Heart left ventricle (tissue), 16 donors: ENCODE measurements at regions not wholly inside any gene's neighbourhood (a gene's known extent, or its start where the extent isn't known, plus 50 kb on each side); places are given as distances from the start of the nearest gene placed in this dataset.

Experiments used
- ATAC-seq, 4 donors: fragments of 200-7000 bp; cut with Tn5 transposase; one replicate each; pipeline ENCODE4 v1.9.1; 2020 to 2022; ENCODE audit warnings: moderate library complexity in 4 of 4, mild to moderate bottlenecking in 3 of 4, moderate number of reproducible peaks in 1 of 4
- DNase-seq, 5 donors: peaks; one replicate each; pipeline ENCODE4 v3.0.0-alpha.2; 2020
- H3K27ac ChIP-seq, 12 donors: fragments of 200-600 bp; sonication (generic) in 4 of 12; one replicate each; pipeline versions ENCODE4 v1.5.0 to v1.8.0; 2016 to 2022; ENCODE audit warnings: mild to moderate bottlenecking in 2 of 12
- H3K27me3 ChIP-seq, 9 donors: fragments of 200-600 bp; sonication (generic) in 2 of 9; one replicate each; pipeline versions ENCODE4 v1.5.1 to v1.8.0; 2016 to 2022; ENCODE audit warnings: mild to moderate bottlenecking in 3 of 9
- H3K36me3 ChIP-seq, 9 donors: fragments of 200-600 bp; sonication (generic) in 2 of 9; one replicate each; pipeline versions ENCODE4 v1.5.0 to v1.8.0; 2018 to 2022; ENCODE audit warnings: mild to moderate bottlenecking in 2 of 9
- H3K4me1 ChIP-seq, 12 donors: fragments of 200-600 bp; sonication (generic) in 4 of 12; one replicate each; pipeline versions ENCODE4 v1.5.0 to v1.8.0; 2016 to 2022; ENCODE audit warnings: mild to moderate bottlenecking in 3 of 12
- H3K4me3 ChIP-seq, 12 donors: fragments of 200-600 bp; sonication (generic) in 4 of 12; one replicate each; pipeline versions ENCODE4 v1.5.0 to v1.8.0; 2017 to 2022; ENCODE audit warnings: mild to moderate bottlenecking in 9 of 12, moderate library complexity in 4 of 12
- H3K9me3 ChIP-seq, 12 donors: fragments of 200-600 bp; sonication (generic) in 4 of 12; one replicate each; pipeline versions ENCODE4 v1.5.0 to v1.8.0; 2016 to 2022; ENCODE audit warnings: mild to moderate bottlenecking in 1 of 12
- CTCF ChIP-seq, 12 donors: fragments of 200-600 bp; sonication (generic) in 4 of 12; IDR thresholded peaks; one replicate each; pipeline versions ENCODE4 v1.5.0 to v1.8.0; 2018 to 2022; ENCODE audit warnings: antibody characterized with exemption in 12 of 12, mild to moderate bottlenecking in 5 of 12
- POLR2A ChIP-seq, 2 donors: fragments of 450-650 bp; IDR thresholded peaks; one replicate each; pipeline ENCODE4 v1.6.1; 2017; ENCODE audit warnings: antibody characterized with exemption in 2 of 2, mild to moderate bottlenecking in 2 of 2, moderate library complexity in 2 of 2
- WGBS, 4 donors: extraction: QIAGEN DNeasy Blood & Tissue Kit in 2 of 4; methylation state at CpG; one replicate each; pipeline versions ENCODE4 v1.1.5 to v1.1.7; 2013 to 2018; 5-methylcytosine and 5-hydroxymethylcytosine counted together
- intact Hi-C, 10 donors: fragments of 100-400 bp; cut with DNase I; formaldehyde crosslinking; loops; one replicate each; pipeline versions ENCODE4 v1.11.1 to v1.14.2; 2022
- donor health status: ischemic (EF 13 %, LVEDD 7.1; RV severe dilation, severe dysfunction).
- donor health status: healthy with polysubstance abuse.
- donor health status: DM: no; HTN: yes; CAD: no.
- donor health status: DM: no; HTN: no; CAD: no.
- donor health status: ischemic (EF 25% LVEDD 6.9; RV normal size, moderate dysfunction).
- donor health status: ischemic (EF 25% LVEDD 5.7; RV mildly dilated, moderate dysfunction).
- donor health status: healthy.
- donor health status: DM: yes; HTN: yes; CAD: no.
- donor health status: ischemic (EF 35%, LVEDD 5.7; RV mildly dilated, moderate dysfunction).
- donor health status: nonischemic (EF 11% LVEDD 7.7; RV severe dilation, severe dysfunction).
- donor health status: DM: yes; HTN: yes; CAD: no.
- donor health status: PGD.
- donor health status: ischemic (EF 29% LVEDD 5.4; RV normal size, mild dysfunction).
- donor health status: nonischemic (EF 23%, LVEDD 6.1; RV moderate dilation, normal function).

GRCh38 chr5:97839341-97840086, 656.5 kb upstream of the RIOK2 start:
- H3K27me3 ChIP-seq = no peaks in the 10 kb centered on the region
- ATAC-seq = no peak
- H3K9me3 ChIP-seq = no peaks in the 10 kb centered on the region
- DNase-seq = no peak
- no peaks in the 10 kb centered on the region for H3K36me3 ChIP-seq
- TF ChIP-seq POLR2A (IDR thresholded peaks at IDR 0.05) (no peak), CTCF (IDR thresholded peaks at IDR 0.05) (no peak)
- H3K27ac ChIP-seq = no peak overlapping the region
- intact Hi-C loops = loop anchor here in 2 of 10 donors (10.0 kb wide), 2 partner anchors 65 to 935 kb away; partner anchors contain the start of gene RGMB (in 1 of the 2)
- no peak overlapping the region for H3K4me3 ChIP-seq
- WGBS, 4 donors = 55 to 69% (median 59%) methylated on average over 2 of the region's 2 CpGs
- peaks cover 0 to 39% (median 13%) of the 10 kb centered on the region in 12 donors for H3K4me1 ChIP-seq

DNA sequence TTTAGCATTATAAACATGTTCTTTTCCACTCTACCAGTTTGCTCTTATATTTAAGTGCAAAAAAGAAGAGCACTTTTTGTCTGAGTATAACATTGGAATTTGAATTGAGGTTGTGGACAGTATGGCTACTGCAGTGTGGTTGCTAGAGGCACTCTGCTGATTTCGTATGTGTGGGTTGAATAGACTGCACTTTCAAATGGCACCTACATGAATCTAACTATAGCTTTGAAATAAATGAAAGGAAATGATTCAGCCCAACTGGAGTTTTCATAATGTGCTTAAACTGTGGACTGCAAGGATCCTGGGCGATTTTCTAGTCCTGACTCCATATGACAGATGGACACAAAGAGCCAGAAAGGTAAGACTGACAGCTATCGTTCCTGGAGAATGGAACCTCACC, 657.6 kb upstream of the RIOK2 start:
- no peak for ATAC-seq
- Histone ChIP-seq H3K4me1 (peaks cover 0 to 39% (median 13%) of the 10 kb centered on the region in 12 donors), H3K36me3 (no peaks in the 10 kb centered on the region), H3K4me3 (no peak overlapping the region), H3K27me3 (no peaks in the 10 kb centered on the region), H3K9me3 (no peaks in the 10 kb centered on the region), H3K27ac (no peak overlapping the region)
- intact Hi-C loops = loop anchor here in 1 of 10 donors (10.0 kb wide), 1 partner anchor 934 kb away; the partner anchor contains the start of gene RGMB
- WGBS, 4 donors = 61 to 73% (median 70%) methylated on average over 3 of the region's 3 CpGs
- no peak for DNase-seq
- no peak for TF ChIP-seq CTCF (IDR thresholded peaks at IDR 0.05)
- TF ChIP-seq POLR2A (IDR thresholded peaks at IDR 0.05) = no peak

DNA sequence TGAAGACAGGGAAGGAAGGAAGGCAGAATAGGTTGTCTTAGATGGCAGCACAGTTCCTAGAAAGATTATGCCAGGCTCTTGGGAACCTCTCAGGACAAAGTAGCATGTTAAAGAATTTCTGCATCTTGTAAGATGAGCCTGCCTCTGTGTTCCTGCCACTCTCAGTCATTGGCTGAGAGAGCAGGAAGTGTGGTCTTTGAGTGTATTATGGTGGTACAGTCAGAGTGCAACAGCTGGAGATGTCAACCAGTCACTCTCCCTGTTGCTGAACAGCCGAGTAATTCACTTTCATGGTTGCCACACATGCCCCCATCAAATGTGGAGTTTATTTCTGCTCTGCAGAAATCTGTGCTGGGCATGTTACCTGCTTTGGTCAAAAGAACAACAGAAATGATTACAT, 659.6 kb upstream of the RIOK2 start:
- intact Hi-C loops = loop anchor here in 1 of 10 donors (10.0 kb wide), 1 partner anchor 932 kb away; the partner anchor contains the start of gene RGMB
- no peak overlapping the region for H3K27ac ChIP-seq
- ATAC-seq = no peak

More for the DNA sequence above, 659.6 kb upstream of the RIOK2 start:
- Histone ChIP-seq H3K27me3 (no peaks in the 10 kb centered on the region), H3K4me3 (no peak overlapping the region), H3K4me1 (peaks cover 0 to 39% (median 13%) of the 10 kb centered on the region in 12 donors), H3K36me3 (no peaks in the 10 kb centered on the region), H3K9me3 (no peaks in the 10 kb centered on the region)
- TF ChIP-seq CTCF (IDR thresholded peaks at IDR 0.05) (no peak), POLR2A (IDR thresholded peaks at IDR 0.05) (no peak)
- WGBS, 4 donors = 76 to 100% (median 81%) methylated on average over 1 of the region's 1 CpG
- no peak for DNase-seq
